Smooth muscle cell (in vitro differentiated cells): ENCODE measurements at regions not wholly inside any gene's neighbourhood (a gene's known extent, or its start where the extent isn't known, plus 50 kb on each side); places are given as distances from the start of the nearest gene placed in this dataset.

ENCODE experiments used
- DNase-seq: peaks from one replicate; lab custom pipeline; 2025; ENCODE audit not compliant: unreplicated experiment; lab: John Stamatoyannopoulos, UW
- H2AFZ ChIP-seq: fragments of 200-600 bp; sonication (generic); 2 replicates; pipeline ENCODE4 v1.6.0; 2016; ENCODE audit warnings: antibody characterized with exemption, low read depth, mild to moderate bottlenecking
- H3F3A ChIP-seq: fragments of 200-600 bp; sonication (generic); 2 replicates; pipeline ENCODE4 v1.6.0; 2017; ENCODE audit warnings: antibody characterized with exemption, low read depth
- H3K27ac ChIP-seq: fragments of 200-600 bp; sonication (generic); 2 replicates; pipeline ENCODE4 v1.5.1; 2016; ENCODE audit warnings: low read depth, mild to moderate bottlenecking
- H3K27me3 ChIP-seq: fragments of 200-600 bp; sonication (generic); 2 replicates; pipeline ENCODE4 v1.6.1; 2016; ENCODE audit warnings: low read depth, mild to moderate bottlenecking
- H3K36me3 ChIP-seq: fragments of 200-600 bp; sonication (generic); 2 replicates; pipeline ENCODE4 v1.5.1; 2016; ENCODE audit warnings: low read depth
- H3K4me1 ChIP-seq: fragments of 200-600 bp; sonication (generic); 2 replicates; pipeline ENCODE4 v1.5.1; 2016; ENCODE audit warnings: low read depth
- H3K4me2 ChIP-seq: fragments of 200-600 bp; sonication (generic); 2 replicates; pipeline ENCODE4 v1.6.0; 2016; ENCODE audit warnings: mild to moderate bottlenecking
- H3K4me3 ChIP-seq: fragments of 200-600 bp; sonication (generic); 2 replicates; pipeline ENCODE4 v1.5.1; 2016; ENCODE audit warnings: mild to moderate bottlenecking
- H3K79me2 ChIP-seq: fragments of 200-600 bp; sonication (generic); 2 replicates; pipeline ENCODE4 v1.6.0; 2016; ENCODE audit warnings: low read depth, mild to moderate bottlenecking
- H3K9ac ChIP-seq: fragments of 200-600 bp; sonication (generic); 2 replicates; pipeline ENCODE4 v1.6.0; 2016; ENCODE audit warnings: low read depth
- H3K9me3 ChIP-seq: fragments of 200-600 bp; sonication (generic); replicated peaks from 2 replicates; pipeline ENCODE4 v1.5.1; 2016; ENCODE audit warnings: low read depth
- H4K20me1 ChIP-seq: fragments of 200-600 bp; sonication (generic); 2 replicates; pipeline ENCODE4 v1.6.0; 2016; ENCODE audit warnings: low read depth
- CTCF ChIP-seq: fragments of 200-600 bp; sonication (generic); IDR thresholded peaks from 2 replicates; pipeline ENCODE4 v1.5.1; 2017; ENCODE audit warnings: borderline replicate concordance, mild to moderate bottlenecking, antibody characterized with exemption; ENCODE audit not compliant: insufficient read depth, poor library complexity, severe bottlenecking
- WGBS: methylation state at CpG from one replicate; pipeline ENCODE4 v1.1.7; 2016; ENCODE audit warnings: low lambda C conversion rate; 5-methylcytosine and 5-hydroxymethylcytosine counted together

DNA sequence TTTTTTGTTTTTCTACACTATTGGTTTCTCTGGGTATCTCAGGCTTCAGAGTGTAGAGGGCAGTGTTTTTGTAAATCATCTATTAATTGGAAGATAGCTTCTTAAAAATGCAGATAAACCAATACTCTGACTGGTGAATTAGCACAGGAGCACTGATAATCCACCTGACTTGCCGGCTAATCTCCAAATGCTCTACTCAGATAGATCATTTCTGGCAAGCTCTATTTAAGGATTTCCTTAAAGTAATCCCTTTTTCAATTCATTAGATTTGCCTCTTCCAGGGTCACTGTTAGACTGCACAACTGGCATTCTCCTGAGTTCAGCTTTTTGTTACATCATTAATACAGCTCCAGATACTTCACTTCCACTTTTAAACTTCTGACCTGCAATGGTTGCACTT, 1390.3 kb upstream of the NUDT12 start:
- Histone ChIP-seq H3F3A (no peaks in the 10 kb centered on the region), H3K4me2 (no peak overlapping the region), H3K79me2 (no peaks in the 10 kb centered on the region), H3K9ac (no peak overlapping the region), H4K20me1 (no peaks in the 10 kb centered on the region), H2AFZ (no peak overlapping the region), H3K9me3 (no peaks in the 10 kb centered on the region), H3K27me3 (no peaks in the 10 kb centered on the region), H3K36me3 (no peaks in the 10 kb centered on the region), H3K4me1 (no peaks in the 10 kb centered on the region), H3K4me3 (no peak overlapping the region), H3K27ac (no peak overlapping the region)
- no peak for TF ChIP-seq CTCF
- 91% methylated on average over 1 of the region's 1 CpG for WGBS
- no peak for DNase-seq

GRCh38 chr5:104951829-104952228, 1389.2 kb upstream of the NUDT12 start:
- H3K4me2 ChIP-seq = no peak overlapping the region
- no peaks in the 10 kb centered on the region for H3K9me3 ChIP-seq
- TF ChIP-seq CTCF = no peak
- no peaks in the 10 kb centered on the region for H3K36me3 ChIP-seq
- no peak for DNase-seq
- no peak overlapping the region for H2AFZ ChIP-seq
- H3F3A ChIP-seq = no peaks in the 10 kb centered on the region
- H4K20me1 ChIP-seq = no peaks in the 10 kb centered on the region
- WGBS = 100% methylated on average over 3 of the region's 3 CpGs
- no peak overlapping the region for H3K27ac ChIP-seq
- H3K4me3 ChIP-seq = no peak overlapping the region
- H3K79me2 ChIP-seq = no peaks in the 10 kb centered on the region
- H3K9ac ChIP-seq = no peak overlapping the region
- no peaks in the 10 kb centered on the region for H3K27me3 ChIP-seq
- H3K4me1 ChIP-seq = no peaks in the 10 kb centered on the region

DNA sequence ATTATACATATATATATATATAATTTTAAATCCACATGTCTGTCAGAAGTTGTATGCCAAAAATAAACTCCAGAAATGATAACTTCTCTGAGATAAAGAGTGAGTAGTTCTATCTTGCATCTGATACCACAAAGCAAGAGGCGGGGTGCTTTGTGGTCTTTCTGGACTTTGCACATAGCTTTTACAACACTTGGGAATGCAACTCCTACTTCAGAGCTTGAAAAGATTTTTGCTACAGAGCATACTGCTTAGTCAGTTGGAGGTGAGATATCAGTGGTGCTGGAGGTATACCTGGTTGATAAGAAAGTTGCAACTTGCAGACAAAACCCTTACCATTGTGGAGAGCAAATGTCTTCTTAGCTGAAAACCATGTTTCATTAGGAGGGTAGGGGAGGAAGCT, 1384.5 kb upstream of the NUDT12 start:
- no peaks in the 10 kb centered on the region for H3K79me2 ChIP-seq
- no peak for TF ChIP-seq CTCF
- no peak for DNase-seq
- no peaks in the 10 kb centered on the region for H3K9me3 ChIP-seq
- H3K4me2 ChIP-seq = no peak overlapping the region
- no peak overlapping the region for H3K27ac ChIP-seq
- H3F3A ChIP-seq = no peaks in the 10 kb centered on the region
- no peaks in the 10 kb centered on the region for H4K20me1 ChIP-seq
- no peak overlapping the region for H2AFZ ChIP-seq
- no peaks in the 10 kb centered on the region for H3K36me3 ChIP-seq
- 78% methylated on average over 1 of the region's 1 CpG for WGBS
- H3K4me3 ChIP-seq = no peak overlapping the region
- no peaks in the 10 kb centered on the region for H3K27me3 ChIP-seq
- H3K9ac ChIP-seq = no peak overlapping the region
- no peaks in the 10 kb centered on the region for H3K4me1 ChIP-seq

DNA sequence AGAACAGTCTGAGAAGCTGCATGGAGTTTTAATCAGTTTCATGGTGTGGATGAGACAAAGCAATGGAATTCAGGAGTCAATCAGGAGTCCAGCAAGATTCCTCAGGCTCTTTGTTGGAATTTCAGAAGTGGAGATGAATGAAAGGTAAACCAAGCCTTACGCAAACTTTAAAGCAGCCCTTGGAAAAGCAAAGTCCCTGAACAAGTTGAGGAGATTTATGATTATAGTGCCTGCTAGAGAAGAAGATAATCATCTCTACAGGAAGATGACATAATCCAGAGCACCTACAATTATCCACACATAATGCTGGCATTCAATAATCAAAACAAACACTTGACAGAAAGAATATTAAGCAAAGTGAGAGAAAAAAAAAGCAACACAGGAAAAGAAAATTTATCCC, 1380.1 kb upstream of the NUDT12 start:
- H4K20me1 ChIP-seq = no peaks in the 10 kb centered on the region
- H3K4me2 ChIP-seq = no peak overlapping the region
- DNase-seq = no peak
- no peaks in the 10 kb centered on the region for H3K36me3 ChIP-seq
- no peak overlapping the region for H2AFZ ChIP-seq
- no peak overlapping the region for H3K9ac ChIP-seq
- no peak for TF ChIP-seq CTCF
- no peaks in the 10 kb centered on the region for H3K27me3 ChIP-seq
- no peaks in the 10 kb centered on the region for H3K79me2 ChIP-seq
- no peaks in the 10 kb centered on the region for H3K4me1 ChIP-seq
- H3K9me3 ChIP-seq = no peaks in the 10 kb centered on the region
- no peak overlapping the region for H3K27ac ChIP-seq
- H3K4me3 ChIP-seq = no peak overlapping the region
- no peaks in the 10 kb centered on the region for H3F3A ChIP-seq
- whole genome bisulfite sequencing = 64% methylated on average over 1 of the region's 1 CpG
